HG03571 (cell line): ENCODE measurements at regions not wholly inside any gene's neighbourhood (a gene's known extent, or its start where the extent isn't known, plus 50 kb on each side); places are given as distances from the start of the nearest gene placed in this dataset.
A peak's percentile ranks its signal among the peaks of the same experiment; 100 is the strongest.
"Not testable (repeated sequence)": the region's sequence is repeated elsewhere in the genome, so short reads cannot be mapped to it uniquely, and the experiment has no call there.

ENCODE experiments used
- ATAC-seq: cut with Tn5 transposase; IDR thresholded peaks from one replicate; pipeline ENCODE4 v1.9.1; 2021; ENCODE audit not compliant: unreplicated experiment

DNA sequence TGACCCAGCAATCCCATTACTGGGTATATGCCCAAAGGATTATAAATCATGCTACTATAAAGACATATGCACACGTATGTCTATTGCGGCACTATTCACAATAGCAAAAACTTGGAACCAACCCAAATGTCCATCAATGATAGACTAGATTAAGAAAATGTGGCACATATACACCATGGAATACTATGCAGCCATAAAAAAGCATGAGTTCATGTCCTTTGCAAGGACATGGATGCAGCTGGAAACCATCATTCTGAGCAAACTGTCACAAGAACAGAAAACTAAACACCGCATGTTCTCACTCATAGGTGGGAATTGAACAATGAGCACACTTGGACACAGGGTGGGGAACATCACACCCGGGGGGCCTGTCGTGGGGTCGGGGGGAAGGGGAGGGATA is 80.1 kb upstream of the TMEM170B start:
- not testable (repeated sequence) for ATAC-seq

DNA sequence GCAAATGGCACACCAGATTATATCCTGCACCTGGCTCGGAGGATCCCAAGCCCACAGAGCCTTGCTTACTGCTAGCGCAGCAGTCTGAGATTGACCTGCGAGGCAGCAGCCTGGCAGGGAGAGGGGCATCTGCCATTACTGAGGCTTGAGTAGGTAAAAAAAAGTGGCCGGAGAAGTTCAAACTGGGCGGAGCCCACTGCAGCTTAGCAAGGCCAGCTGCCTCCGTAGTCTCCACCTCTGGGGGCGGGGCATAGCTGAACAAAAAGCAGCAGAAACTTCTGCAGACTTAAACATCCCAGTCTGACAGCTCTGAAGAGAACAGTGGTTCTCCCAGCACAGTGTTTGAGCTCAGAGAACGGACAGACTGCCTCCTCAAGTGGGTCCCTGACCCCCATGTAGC is 85.4 kb upstream of the TMEM170B start:
- not testable (repeated sequence) for ATAC-seq

DNA sequence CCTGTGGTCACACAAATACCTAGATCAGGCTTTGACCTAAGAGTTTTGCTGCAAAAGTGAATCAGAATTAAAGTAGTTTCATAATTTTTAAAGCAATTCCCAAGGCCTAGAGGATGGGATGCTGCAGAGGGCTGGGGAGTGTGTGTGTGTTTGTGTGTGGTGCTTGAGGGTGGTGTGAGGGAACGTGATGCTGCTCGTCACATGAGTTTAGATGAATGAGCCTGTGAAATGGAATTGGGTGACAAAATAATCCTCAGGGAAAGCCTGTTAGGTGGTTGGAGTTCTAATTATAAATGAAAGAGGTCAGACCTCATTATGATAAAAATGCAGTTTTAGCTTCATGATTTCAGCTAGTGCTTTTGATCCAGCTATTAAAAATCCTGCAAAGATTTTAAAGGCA is 87.5 kb upstream of the TMEM170B start:
- ATAC-seq = no peak

DNA sequence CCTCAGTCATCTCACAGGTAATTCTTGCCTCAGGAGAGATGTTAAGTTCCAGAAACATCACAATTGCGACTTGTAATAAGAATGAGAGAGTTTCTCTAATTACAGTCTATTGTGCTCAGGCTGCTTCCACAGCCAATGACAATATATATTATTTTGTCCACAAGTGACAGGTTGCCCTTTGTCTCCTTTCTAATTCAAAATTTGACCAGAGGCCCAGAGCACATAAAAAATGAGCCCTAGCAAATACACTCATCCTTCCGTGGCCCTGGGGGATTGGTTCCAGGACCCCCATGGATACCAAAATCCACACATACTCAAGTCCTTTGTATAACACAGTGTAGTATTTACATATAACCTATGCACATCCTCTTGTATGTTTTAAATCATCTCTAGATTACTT is 88.1 kb upstream of the TMEM170B start:
- no peak for ATAC-seq

DNA sequence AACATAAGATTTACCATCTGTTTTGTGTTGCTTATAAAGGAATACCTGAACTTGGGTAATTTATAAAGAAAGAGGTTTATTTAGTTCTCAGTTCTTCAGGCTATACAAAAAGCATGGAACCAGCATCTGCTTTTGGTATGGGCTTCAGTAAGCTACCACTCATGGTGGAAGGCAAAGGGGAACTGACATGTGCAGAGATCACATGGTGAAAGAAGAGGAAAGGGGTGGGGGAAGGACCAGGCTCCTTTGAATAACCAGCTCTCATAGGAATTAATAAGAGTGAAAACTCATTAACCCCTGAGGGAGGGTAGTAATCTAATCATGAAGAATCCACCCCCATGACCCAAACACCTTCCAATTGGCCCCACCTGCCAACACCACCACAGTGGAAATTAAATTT is 89.5 kb upstream of the TMEM170B start:
- ATAC-seq = no peak

DNA sequence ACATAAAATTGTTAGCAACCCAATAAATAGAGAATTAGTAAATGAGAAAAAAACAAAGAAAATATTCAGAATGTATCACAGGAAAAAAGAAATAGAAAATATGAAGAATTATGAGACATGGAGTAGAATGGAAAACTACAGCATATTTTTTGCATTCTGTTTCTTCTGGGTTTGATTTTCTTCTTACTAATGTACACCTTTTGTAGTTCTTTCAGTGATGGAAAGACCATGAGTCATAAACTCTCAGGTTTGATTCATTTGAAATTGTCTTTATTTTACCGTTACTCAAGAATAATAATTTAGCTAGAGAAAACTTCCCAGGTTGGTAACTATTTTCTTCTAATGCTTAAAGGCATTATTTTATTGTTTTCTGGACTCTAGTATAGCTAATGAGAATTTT is 90.3 kb upstream of the TMEM170B start:
- no peak for ATAC-seq

DNA sequence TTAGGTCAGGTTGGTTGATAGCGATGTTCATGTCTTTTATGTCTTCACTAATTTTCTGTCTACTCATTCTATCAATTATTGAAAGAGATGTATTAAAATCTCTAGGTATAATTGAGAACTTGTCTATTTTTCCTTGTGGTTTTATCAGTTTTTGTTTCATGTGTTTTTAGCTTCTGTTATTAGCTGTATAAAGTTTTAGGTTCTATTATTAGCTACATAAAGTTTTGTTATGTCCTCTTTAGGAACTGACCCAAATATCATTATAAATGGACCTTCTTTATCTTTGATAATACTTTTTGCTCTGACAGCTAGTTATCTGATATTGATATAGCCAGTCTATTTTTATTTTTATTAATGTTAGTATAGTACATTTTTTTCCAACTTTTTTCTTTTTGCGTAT is 92.4 kb upstream of the TMEM170B start:
- no peak for ATAC-seq

DNA sequence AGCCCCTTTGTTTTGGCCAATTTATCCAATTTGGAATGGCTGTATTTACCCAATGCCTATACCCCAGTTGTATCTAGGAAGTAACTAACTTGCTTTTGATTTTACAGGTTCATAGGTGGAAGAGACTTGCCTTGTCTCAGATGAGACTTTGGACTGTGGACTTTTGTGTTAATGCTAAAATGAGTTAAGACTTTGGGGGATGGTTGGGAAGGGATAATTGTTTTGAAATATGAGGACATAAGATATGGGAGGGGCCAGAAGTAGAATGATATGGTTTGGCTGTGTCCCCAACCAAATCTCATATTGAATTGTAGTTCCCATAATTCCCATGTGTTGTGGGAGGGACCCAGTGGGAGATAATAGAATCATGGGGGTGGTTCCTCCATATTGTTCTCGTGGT is 94.4 kb upstream of the TMEM170B start:
- ATAC-seq = not testable (repeated sequence)

DNA sequence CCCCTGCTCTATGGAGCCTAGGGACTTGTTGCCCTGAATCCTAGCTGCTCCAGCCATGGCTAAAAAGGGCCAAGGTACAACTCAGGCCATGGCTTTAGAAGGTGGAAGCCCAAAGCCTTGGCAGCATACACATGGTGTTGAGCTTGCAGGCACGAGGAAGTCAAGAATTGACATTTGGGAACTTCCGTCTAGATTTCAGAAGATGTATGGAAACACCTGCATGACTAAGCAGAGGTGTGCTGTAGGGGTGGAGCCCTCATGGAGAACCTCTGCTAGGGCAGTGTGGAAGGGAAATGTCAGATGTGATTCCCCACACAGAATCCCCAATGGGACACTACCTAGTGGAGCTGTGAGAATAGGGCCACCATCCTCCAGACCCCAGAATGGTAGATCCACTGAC is 95.1 kb upstream of the TMEM170B start:
- no peak for ATAC-seq

DNA sequence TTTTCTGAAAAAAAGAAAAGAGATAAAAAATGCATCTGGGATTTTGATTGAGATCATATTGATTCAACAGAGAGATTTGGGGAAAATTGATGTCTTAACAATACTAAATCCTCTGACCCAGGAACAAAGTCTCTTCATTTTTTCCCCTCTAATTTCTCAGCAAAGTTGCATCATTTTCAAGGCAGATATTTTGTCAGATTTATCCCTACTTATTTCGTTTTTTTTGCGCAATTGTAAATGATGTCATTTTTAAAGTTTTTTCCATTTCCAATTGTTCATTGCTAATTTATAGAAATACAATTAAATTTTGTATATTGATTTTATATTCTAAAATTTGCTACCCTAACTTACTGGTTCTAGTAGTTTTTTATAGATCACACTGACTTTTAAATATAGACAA is 97.7 kb upstream of the TMEM170B start:
- no peak for ATAC-seq

DNA sequence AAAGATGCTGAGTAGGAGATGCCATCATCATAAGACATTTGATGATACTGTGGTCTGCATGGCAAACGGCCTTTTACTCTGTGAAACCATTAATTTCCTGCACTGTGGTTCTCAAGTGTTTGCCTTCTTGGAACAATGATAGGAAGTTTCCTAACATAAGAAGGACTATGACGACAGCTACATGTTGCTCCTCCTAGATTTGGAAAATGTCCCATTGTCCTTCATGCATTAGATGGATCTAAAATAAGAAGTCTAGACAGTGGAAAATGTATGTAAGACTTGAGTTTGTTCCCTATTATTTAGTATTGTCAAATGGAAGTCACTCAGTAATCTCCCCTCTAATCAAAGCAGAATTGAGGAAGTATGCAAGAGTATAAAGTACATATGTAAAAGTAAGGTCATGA is 98.5 kb upstream of the TMEM170B start:
- no peak for ATAC-seq

DNA sequence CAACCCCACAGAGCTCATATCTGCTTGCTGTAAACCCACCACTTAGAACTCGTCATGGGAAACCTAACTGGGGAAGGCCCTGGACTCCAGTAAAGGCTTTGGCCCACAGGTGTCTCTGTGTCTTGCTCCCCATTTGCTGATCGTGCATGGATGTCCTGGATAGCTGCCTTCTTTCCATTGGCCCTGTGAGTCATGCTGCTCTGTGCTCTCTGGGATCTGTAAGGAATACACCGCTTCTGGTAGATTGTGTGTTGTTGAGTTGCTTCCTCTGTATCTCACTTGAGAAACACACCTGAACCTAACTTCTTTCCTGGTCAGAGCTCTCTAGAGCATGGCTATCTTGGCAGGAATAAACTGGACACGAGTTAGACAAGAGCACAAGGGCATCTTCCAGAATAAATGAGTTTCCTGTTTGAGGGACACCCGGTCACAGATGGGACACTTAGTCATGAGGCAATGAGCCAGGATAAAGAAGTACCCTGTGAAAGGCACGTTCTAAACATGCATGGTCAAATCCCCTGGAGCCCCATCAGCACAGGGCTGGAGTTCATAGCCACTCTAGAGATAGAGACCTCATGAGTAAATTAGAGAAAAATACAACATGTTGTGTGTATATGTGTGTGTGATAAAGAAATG is 99.6 kb upstream of the TMEM170B start:
- ATAC-seq = no peak

DNA sequence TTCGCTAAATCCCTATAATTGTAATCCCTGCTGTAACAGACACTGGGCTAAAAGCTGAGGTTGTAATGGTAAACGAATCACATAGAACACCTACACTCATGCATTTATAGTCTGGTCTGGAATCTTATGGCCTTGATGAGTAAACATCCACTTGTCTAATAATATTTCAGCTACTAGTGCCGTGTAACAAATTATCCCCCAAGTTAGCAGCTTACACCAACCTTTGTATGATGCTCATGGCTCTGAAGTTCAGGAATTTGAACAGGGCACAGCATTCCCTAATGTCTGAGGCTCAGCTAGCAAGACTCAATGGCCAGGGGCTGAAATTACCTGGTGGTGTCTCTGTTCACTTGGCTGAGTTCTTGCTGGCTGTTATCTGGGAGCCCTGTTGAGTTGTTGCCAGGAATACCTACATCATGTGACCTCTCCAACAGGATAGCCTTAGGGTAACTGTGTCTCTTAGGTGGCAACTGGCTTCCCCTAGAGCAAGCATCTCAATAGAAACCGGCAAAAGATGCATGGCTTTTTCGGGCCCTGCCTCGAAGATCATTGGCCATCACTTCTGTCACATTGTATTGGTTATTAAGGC is 100.9 kb upstream of the TMEM170B start:
- ATAC-seq = no peak

DNA sequence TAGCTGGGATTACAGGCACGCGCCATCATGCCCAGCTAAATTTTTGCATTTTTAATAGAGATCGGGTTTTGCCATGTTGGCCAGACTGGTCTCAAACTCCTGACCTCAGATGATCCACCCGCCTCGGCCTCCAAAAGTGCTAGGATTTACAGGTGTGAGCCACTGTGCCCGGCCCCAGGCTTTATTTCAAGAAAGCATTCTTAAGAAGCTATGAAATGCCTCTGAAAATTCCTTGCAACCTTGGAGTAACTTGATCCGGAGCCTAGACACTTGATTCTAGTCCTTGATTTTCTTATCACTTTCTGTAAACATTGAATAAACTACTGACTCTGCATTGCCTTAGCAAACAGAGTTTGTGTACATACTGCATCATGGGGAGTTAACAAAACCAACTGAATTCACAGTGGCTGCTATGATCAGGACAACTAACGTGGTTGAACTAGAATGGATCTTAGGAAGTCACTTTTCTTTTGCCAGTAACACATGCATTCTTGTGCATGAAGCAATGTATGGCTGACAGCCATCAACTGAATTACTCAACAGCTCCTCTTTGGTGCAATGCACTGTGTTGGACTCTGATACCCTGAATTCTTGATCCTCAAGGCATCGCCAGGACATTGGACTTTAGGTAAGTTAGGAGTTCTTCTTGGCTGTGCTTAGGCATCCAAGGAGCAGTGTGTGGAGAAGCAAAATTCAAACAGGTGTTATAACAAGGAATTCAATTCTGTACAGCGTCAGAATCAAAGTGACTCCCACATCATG is 102.8 kb upstream of the TMEM170B start:
- ATAC-seq = no peak

DNA sequence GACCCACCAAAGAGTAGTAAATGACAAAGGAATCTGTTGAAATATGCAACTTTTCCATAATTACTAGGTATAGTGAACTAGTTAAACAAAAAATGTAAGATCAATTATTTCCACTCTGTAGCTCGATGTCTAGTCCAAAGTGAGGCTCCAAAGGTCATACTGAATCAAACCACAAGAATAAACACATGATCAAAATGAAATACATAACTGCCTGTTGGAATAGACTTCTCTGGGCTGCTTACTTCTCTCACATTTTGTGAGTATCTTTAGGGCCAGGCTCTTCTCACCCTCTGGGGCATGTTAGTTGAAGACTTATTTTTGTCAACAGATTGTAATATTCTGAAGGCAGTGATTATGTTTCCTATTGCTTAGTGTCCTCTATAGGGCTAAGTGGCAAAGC is 103.7 kb upstream of the TMEM170B start:
- ATAC-seq = no peak

DNA sequence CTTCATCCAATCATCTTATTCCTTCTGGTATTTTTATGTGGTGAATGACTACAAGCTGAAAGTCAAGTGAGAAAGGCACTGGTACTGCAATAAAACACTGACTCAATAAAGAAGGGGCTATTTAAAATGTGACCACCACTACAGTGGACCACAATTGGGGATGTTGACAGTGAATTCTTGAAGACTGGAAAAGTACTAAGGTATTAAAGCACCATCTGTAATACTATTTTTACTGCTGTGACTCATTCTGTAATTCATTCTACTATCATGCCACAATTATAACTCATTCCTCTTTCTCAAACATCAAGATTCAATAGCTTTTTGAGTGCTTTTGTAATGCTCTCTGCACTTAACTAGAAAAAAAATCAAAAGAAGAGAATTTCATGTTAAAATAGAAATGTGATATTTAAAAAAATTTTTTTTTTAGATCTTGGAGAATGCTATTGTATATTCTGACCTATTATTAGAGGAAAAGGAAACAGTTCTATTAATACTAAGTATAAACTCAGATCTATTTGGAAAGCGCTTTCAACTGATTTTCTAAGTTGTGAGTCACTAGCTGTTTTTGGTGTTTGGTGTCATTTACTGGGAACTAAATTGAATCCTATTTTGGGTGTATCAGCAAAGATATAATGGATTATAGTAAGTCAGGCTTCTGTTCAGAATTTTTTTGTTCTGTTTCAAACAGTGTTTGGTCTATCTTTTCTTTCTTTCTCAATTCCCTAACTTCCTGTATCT is 104.7 kb upstream of the TMEM170B start:
- ATAC-seq = no peak

DNA sequence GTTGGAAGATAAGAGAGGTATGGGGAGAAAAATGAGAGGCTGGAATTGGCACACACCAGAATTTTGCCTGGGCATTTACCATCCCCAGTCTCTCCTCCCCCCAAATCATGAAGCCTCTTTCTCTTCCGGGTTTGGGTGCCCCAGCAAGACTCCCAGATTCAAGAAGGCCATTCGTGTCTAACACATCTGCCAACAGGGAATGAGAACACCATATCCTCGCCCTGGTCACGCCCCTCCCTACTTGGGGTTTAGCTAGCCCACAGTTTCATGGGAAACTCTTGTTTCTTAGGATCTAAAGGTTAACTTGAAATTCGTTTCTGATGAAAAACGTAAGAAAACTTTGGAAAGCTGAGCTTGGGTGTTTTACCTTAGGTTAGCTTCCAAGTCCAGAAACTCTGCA is 105.5 kb upstream of the TMEM170B start:
- ATAC-seq = no peak

DNA sequence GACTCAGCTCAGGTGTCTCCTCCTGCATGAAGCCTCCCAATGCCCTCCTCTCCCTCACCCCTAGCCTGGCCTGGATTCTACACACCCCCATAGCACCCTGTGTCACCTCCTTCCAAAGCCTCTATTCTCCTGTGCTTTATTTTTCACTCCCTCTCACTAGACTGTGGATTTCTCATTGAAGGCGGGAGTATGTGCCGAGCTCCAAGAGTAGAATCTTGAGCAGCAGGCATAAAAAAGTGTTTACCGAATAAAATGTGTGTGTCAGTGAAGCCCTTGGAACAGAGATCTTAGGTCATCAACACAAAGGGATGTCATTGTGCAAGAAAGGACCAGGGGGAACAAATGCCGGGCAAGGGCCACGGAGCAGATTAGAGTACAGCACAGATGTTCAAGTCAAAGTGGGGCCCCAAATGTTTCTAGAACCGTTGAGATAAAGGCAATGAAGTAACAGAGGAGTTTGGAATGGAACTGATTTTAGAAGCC is 106.1 kb upstream of the TMEM170B start:
- no peak for ATAC-seq

DNA sequence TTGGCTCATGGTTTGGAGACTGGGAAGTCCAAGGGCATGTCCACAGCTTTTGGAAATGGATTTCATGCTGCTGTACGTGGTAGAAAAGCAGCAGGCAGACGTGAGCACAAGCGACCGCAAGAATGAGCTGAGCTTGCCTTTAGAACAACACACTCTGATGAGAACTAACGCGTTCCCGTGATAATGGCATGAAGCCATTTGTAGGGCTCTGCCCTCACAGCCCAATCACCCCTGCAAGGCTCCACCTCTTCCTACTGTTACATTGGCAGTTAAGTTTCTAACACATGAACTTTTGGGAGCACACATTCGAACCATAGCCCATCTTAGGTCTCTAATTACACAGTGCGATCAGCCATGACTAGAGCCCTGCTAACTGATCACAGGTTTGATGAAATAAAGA is 107.5 kb upstream of the TMEM170B start:
- no peak for ATAC-seq

DNA sequence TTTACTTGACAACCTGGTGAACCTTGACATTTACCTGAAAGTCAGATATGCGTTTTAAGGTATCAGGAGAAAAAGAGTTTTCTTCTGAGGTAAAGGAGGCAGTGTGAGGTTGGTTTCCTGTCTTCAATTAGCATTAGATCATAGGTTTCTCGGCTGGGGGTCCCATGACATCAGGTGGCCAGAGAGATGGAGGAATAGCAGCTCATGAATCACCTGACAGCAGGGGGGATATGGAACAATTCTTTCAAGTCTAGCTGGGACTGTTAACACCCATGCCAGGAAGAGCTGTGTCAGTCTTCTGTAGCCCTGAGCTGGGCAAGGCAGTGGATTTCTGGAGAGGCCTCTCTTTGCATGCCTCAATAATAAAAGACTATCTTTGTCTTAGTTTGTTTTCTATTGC is 108.0 kb upstream of the TMEM170B start:
- no peak for ATAC-seq

DNA sequence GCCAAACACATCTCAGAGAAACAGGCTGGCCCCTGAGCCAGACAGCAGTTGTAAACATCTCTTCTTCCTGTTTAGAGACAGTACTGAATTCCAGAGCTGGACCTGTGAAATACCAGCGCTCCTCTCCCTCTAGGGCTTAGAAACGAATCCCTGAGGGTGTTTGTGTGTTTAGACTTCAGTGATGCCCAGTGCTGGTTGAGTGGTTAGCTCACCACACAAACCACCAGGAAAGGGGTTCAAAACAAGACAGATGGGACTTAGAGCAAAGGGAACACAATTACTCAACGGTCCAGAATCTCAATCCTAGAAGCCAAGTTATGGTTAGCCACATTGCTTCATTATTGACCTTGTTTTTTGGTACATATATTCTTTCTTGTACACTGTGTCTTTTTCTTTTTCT is 108.7 kb upstream of the TMEM170B start:
- peak; percentile 67 for ATAC-seq

DNA sequence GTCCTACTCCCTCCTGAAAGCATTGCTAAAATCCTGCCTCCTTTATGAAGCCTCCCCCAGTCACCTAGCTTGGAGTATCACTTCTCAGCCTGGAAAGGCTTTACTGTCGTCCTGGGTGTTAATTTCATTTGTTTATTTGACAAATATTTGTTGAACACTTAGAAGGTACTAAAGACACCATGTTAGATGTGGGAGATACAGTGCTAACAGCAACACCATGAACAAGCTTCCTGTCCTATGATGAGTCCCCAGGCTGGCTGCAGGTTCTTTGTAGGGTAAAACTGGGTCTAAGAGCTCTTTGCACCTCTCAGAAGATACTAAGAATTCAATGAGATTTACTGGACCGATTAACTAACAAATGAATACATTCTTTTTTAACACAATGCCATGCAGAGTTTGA is 109.2 kb upstream of the TMEM170B start:
- ATAC-seq = peak; percentile 42
